Brain microvascular endothelial cell (primary cell): ENCODE measurements at regions not wholly inside any gene's neighbourhood (a gene's known extent, or its start where the extent isn't known, plus 50 kb on each side); places are given as distances from the start of the nearest gene placed in this dataset.

Experiments
- DNase-seq: peaks from one replicate; pipeline ENCODE4 v3.0.0-alpha.2; 2020
- H3K27ac ChIP-seq: fragments of 250-450 bp; sonication (Bioruptor Pico); 2 replicates; pipeline ENCODE4 v1.5.1; 2020; ENCODE audit warnings: mild to moderate bottlenecking, moderate library complexity
- H3K27me3 ChIP-seq: fragments of 250-450 bp; sonication (Bioruptor Pico); replicated peaks from 2 replicates; pipeline ENCODE4 v1.5.1; 2020; ENCODE audit warnings: mild to moderate bottlenecking
- H3K36me3 ChIP-seq: fragments of 250-450 bp; sonication (Bioruptor Pico); replicated peaks from 2 replicates; pipeline ENCODE4 v1.5.1; 2020; ENCODE audit warnings: mild to moderate bottlenecking
- H3K4me3 ChIP-seq: 2 replicates; pipeline ENCODE4 v1.5.1; 2011; ENCODE audit warnings: low read depth, mild to moderate bottlenecking, control low read depth, low read length, moderate library complexity
- CTCF ChIP-seq: IDR thresholded peaks from 2 replicates; pipeline ENCODE4 v1.5.1; 2011; ENCODE audit warnings: low read depth, mild to moderate bottlenecking, moderate library complexity, low read length, control low read depth, inconsistent platforms; ENCODE audit errors: missing control alignments
- in situ Hi-C: cut with HindIII; loops from 2 replicates; pipeline ENCODE4 v1.10.0; 2017; ENCODE audit warnings: low sequenced_read_pairs, low pct_ligation_motif_present

GRCh38 chr5:163677092-163677491, 171.7 kb downstream of the MAT2B start:
- TF ChIP-seq CTCF: no peak
- Histone ChIP-seq H3K27me3 (no peaks in the 10 kb centered on the region), H3K27ac (no peak overlapping the region), H3K36me3 (no peaks in the 10 kb centered on the region), H3K4me3 (no peak overlapping the region)
- in situ Hi-C loops: no loop called here
- DNase-seq: no peak

- Histone ChIP-seq H3K27ac (no peak overlapping the region), H3K4me3 (no peak overlapping the region), H3K27me3 (no peaks in the 10 kb centered on the region), H3K36me3 (no peaks in the 10 kb centered on the region)
- TF ChIP-seq CTCF: no peak
- no peak for DNase-seq
- in situ Hi-C loops: no loop called here
Observed at GRCh38 chr5:163682234-163682633, 176.8 kb downstream of the MAT2B start.

GRCh38 chr5:163687414-163687813, 182.0 kb downstream of the MAT2B start:
- H3K27me3 ChIP-seq: no peaks in the 10 kb centered on the region
- in situ Hi-C loops: no loop called here
- H3K4me3 ChIP-seq: no peak overlapping the region
- no peak for TF ChIP-seq CTCF
- no peaks in the 10 kb centered on the region for H3K36me3 ChIP-seq
- no peak overlapping the region for H3K27ac ChIP-seq
- no peak for DNase-seq

DNA sequence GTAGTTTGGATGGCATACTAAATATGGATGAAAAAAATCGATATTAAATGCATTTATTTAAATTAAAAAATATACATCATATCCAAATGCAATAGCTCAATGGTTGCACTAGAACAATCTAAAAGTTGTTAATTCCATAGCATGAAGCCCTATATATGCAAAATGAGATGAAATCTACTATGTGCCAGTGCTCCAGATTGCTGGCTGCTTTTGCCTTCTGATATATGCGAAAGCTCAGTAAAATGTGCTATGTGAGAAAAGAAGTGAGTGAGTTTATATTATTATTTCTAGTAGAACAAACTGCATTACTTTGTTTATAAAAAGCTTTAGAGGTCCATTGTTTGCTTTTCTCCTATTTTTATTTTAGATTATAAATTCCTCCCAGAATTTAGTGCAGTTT, 186.7 kb downstream of the MAT2B start:
- in situ Hi-C loops: no loop called here
- Histone ChIP-seq H3K27ac (no peak overlapping the region), H3K36me3 (no peaks in the 10 kb centered on the region), H3K4me3 (no peak overlapping the region), H3K27me3 (no peaks in the 10 kb centered on the region)
- no peak for TF ChIP-seq CTCF
- no peak for DNase-seq

- Histone ChIP-seq H3K27ac (no peak overlapping the region), H3K4me3 (no peak overlapping the region), H3K27me3 (no peaks in the 10 kb centered on the region), H3K36me3 (no peaks in the 10 kb centered on the region)
- peak; percentile 25 for DNase-seq
- peak; percentile 78 for TF ChIP-seq CTCF
- in situ Hi-C loops: no loop called here
Observed at GRCh38 chr5:163695830-163696578, 190.6 kb downstream of the MAT2B start.

DNA sequence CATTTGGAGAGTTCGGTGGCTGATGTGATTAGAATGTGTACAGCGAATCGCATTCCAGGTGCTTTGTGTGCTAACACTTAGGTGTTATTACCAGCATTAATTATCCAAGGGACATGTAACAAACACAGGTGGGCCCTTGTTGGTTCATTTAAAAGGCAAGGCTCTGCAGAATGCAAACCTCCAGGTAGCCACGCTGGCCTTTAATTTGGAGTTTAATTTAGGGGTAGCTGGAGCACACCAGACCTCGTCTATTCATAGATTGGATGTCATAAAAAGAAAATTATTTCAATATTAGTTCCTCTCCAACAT, 191.1 kb downstream of the MAT2B start:
- no peak overlapping the region for H3K4me3 ChIP-seq
- DNase-seq: no peak
- in situ Hi-C loops: no loop called here
- no peaks in the 10 kb centered on the region for H3K27me3 ChIP-seq
- no peak overlapping the region for H3K27ac ChIP-seq
- H3K36me3 ChIP-seq: no peaks in the 10 kb centered on the region
- no peak for TF ChIP-seq CTCF
